WTC11 (cell line): ENCODE measurements at regions not wholly inside any gene's neighbourhood (a gene's known extent, or its start where the extent isn't known, plus 50 kb on each side); places are given as distances from the start of the nearest gene placed in this dataset.

Source experiments
- ATAC-seq: fragments of 200-7000 bp; cut with Tn5 transposase; 2 replicates; pipeline ENCODE4 v1.10.0; 2021; ENCODE audit warnings: mild to moderate bottlenecking, moderate library complexity
- CTCF ChIA-PET: fragments of 300-600 bp; sonication (Branson Sonifier 250); formaldehyde crosslinking; loops from one replicate; lab custom pipeline; 2021; ENCODE audit warnings: antibody characterized with exemption; lab: Charles Lee
- POLR2A ChIA-PET: fragments of 350-600 bp; sonication (Branson Sonifier 250); formaldehyde crosslinking; loops from one replicate; lab custom pipeline; 2021; ENCODE audit warnings: antibody characterized with exemption; lab: Charles Lee
- DNase-seq: peaks from one replicate; pipeline ENCODE4 v3.0.0; 2021; ENCODE audit warnings: low spot score
- H3K27ac Mint-ChIP-seq: 2 replicates; pipeline ENCODE4 v1.8.0; 2021; ENCODE audit warnings: mixed read lengths
- H3K27me3 Mint-ChIP-seq: 2 replicates; pipeline ENCODE4 v1.8.0; 2021; ENCODE audit warnings: low read depth, mild to moderate bottlenecking, moderate library complexity, mixed read lengths
- H3K36me3 Mint-ChIP-seq: 2 replicates; pipeline ENCODE4 v1.8.0; 2021; ENCODE audit warnings: mixed read lengths
- H3K4me1 Mint-ChIP-seq: 2 replicates; pipeline ENCODE4 v1.8.0; 2022; ENCODE audit warnings: mixed read lengths
- H3K4me3 Mint-ChIP-seq: 2 replicates; pipeline ENCODE4 v1.8.0; 2021; ENCODE audit warnings: mild to moderate bottlenecking, moderate library complexity, mixed read lengths
- H3K9me3 Mint-ChIP-seq: 2 replicates; pipeline ENCODE4 v1.8.0; 2021; ENCODE audit warnings: mixed read lengths
- ATF1 ChIP-seq: sonication (generic); formaldehyde crosslinking; IDR thresholded peaks from 2 replicates; pipeline ENCODE4 v1.8.1; 2023; ENCODE audit warnings: mild to moderate bottlenecking, moderate library complexity, missing genetic modification reagents
- ATF6 ChIP-seq: sonication (generic); formaldehyde crosslinking; IDR thresholded peaks from 2 replicates; pipeline ENCODE4 v1.8.1; 2023; ENCODE audit warnings: mild to moderate bottlenecking, missing genetic modification reagents
- CREM ChIP-seq: sonication (generic); formaldehyde crosslinking; IDR thresholded peaks from 2 replicates; pipeline ENCODE4 v1.8.1; 2022; ENCODE audit warnings: mild to moderate bottlenecking, missing genetic modification reagents, moderate library complexity
- ERG ChIP-seq: fragments of 250-450 bp; sonication (Bioruptor Pico); IDR thresholded peaks from 2 replicates; pipeline ENCODE4 v1.8.0; 2021; ENCODE audit warnings: mild to moderate bottlenecking
- FOXP1 ChIP-seq: sonication (generic); formaldehyde crosslinking; IDR thresholded peaks from 2 replicates; pipeline ENCODE4 v1.8.0; 2022; ENCODE audit warnings: missing genetic modification reagents, mild to moderate bottlenecking, moderate library complexity, borderline replicate concordance
- FOXP4 ChIP-seq: sonication (generic); formaldehyde crosslinking; IDR thresholded peaks from 2 replicates; pipeline ENCODE4 v1.8.0; 2022; ENCODE audit warnings: mild to moderate bottlenecking, missing genetic modification reagents
- MAX ChIP-seq: sonication (generic); formaldehyde crosslinking; IDR thresholded peaks from 2 replicates; pipeline ENCODE4 v1.8.0; 2022; ENCODE audit warnings: mild to moderate bottlenecking, missing genetic modification reagents
- NFE2L1 ChIP-seq: sonication (generic); formaldehyde crosslinking; IDR thresholded peaks from 2 replicates; pipeline ENCODE4 v1.8.1; 2023; ENCODE audit warnings: missing genetic modification reagents
- NFYB ChIP-seq: sonication (generic); formaldehyde crosslinking; conservative IDR thresholded peaks from 2 replicates; pipeline ENCODE4 v1.8.0; 2022; ENCODE audit warnings: low read depth, missing genetic modification reagents
- NR3C1 ChIP-seq: sonication (generic); formaldehyde crosslinking; conservative IDR thresholded peaks from 2 replicates; pipeline ENCODE4 v1.8.1; 2023; ENCODE audit warnings: low read depth, mild to moderate bottlenecking, missing genetic modification reagents
- PRDM15 ChIP-seq: sonication (generic); formaldehyde crosslinking; IDR thresholded peaks from 2 replicates; pipeline ENCODE4 v1.8.0; 2022; ENCODE audit warnings: missing genetic modification reagents
- SP1 ChIP-seq: sonication (generic); formaldehyde crosslinking; conservative IDR thresholded peaks from 2 replicates; pipeline ENCODE4 v1.8.1; 2022; ENCODE audit warnings: missing genetic modification reagents
- TEAD1 ChIP-seq: sonication (generic); formaldehyde crosslinking; IDR thresholded peaks from 2 replicates; pipeline ENCODE4 v1.8.0; 2022; ENCODE audit warnings: mild to moderate bottlenecking, missing genetic modification reagents
- USF2 ChIP-seq: sonication (generic); formaldehyde crosslinking; IDR thresholded peaks from 2 replicates; pipeline ENCODE4 v1.8.1; 2023; ENCODE audit warnings: mild to moderate bottlenecking, missing genetic modification reagents, moderate library complexity
- ZNF232 ChIP-seq: sonication (generic); formaldehyde crosslinking; IDR thresholded peaks from 2 replicates; pipeline ENCODE4 v1.8.0; 2022; ENCODE audit warnings: mild to moderate bottlenecking, missing genetic modification reagents
- ZNF317 ChIP-seq: sonication (generic); formaldehyde crosslinking; IDR thresholded peaks from 2 replicates; pipeline ENCODE4 v1.8.1; 2023; ENCODE audit warnings: low read depth, mild to moderate bottlenecking, moderate library complexity, missing genetic modification reagents, borderline replicate concordance
- ZNF396 ChIP-seq: fragments of 250-450 bp; sonication (Bioruptor Pico); IDR thresholded peaks from 2 replicates; pipeline ENCODE4 v1.8.0; 2021; ENCODE audit warnings: mild to moderate bottlenecking, moderate library complexity, borderline replicate concordance
- ZNF532 ChIP-seq: fragments of 250-450 bp; sonication (Bioruptor Pico); IDR thresholded peaks from 2 replicates; pipeline ENCODE4 v1.9.0; 2021; ENCODE audit warnings: mild to moderate bottlenecking, borderline replicate concordance
- ZSCAN18 ChIP-seq: fragments of 250-450 bp; sonication (Bioruptor Pico); IDR thresholded peaks from 2 replicates; pipeline ENCODE4 v2.1.2; 2022; ENCODE audit warnings: mild to moderate bottlenecking, moderate library complexity

GRCh38 chr12:76194724-76195123 lies 110.2 kb upstream of the NAP1L1 start (continued):
- TF ChIP-seq FOXP1 (CRISPR knock-in tag) = no peak
- TF ChIP-seq NR3C1 = no peak
- no peak for TF ChIP-seq FOXP4
- no peak for TF ChIP-seq PRDM15

GRCh38 chr12:76193961-76194360 lies 109.5 kb upstream of the NAP1L1 start:
- Mint-ChIP-seq H3K27me3 (no peaks in the 10 kb centered on the region; the same call in 1 of the 2 replicates), H3K4me1 (no peaks in the 10 kb centered on the region), H3K27ac (no peak overlapping the region), H3K4me3 (no peak overlapping the region), H3K9me3 (peaks cover 29% of the 10 kb centered on the region), H3K36me3 (peaks cover 15% of the 10 kb centered on the region)
- ATAC-seq (no peak), DNase-seq (no peak)
- TF ChIP-seq ATF6 (CRISPR knock-in tag) (no peak), ZNF317 (CRISPR knock-in tag) (no peak), ZSCAN18 (CRISPR knock-in tag) (no peak), TEAD1 (CRISPR knock-in tag) (no peak), ZNF232 (CRISPR knock-in tag) (no peak), NFE2L1 (CRISPR knock-in tag) (no peak), ZNF532 (CRISPR knock-in tag) (no peak), ZNF396 (CRISPR knock-in tag) (no peak), ERG (CRISPR knock-in tag) (no peak), MAX (CRISPR knock-in tag) (no peak), CREM (CRISPR knock-in tag) (no peak), NFYB (CRISPR knock-in tag) (no peak), USF2 (CRISPR knock-in tag) (no peak), SP1 (no peak), ATF1 (CRISPR knock-in tag) (no peak)
- CTCF ChIA-PET = interaction anchor here (0.6 kb wide), 1 partner anchor 709 kb away, joined by 3 read pairs; no protein-coding TSS in a partner anchor
- POLR2A ChIA-PET = no interaction called here
